Skeletal muscle tissue (tissue), 3 donors: ENCODE measurements at regions not wholly inside any gene's neighbourhood (a gene's known extent, or its start where the extent isn't known, plus 50 kb on each side); places are given as distances from the start of the nearest gene placed in this dataset.

Experiments
- H3K27ac ChIP-seq: one replicate; pipeline ENCODE4 v1.7.0; 2013; ENCODE audit warnings: mild to moderate bottlenecking, low read depth, low read length, inconsistent platforms
- H3K27me3 ChIP-seq, 3 donors: one replicate each; pipeline ENCODE4 v1.7.0; 2013; ENCODE audit warnings: low read length in 3 of 3; ENCODE audit not compliant: control insufficient read depth in 3 of 3, insufficient read depth in 3 of 3
- H3K36me3 ChIP-seq, 3 donors: one replicate each; pipeline ENCODE4 v1.7.0; 2013; ENCODE audit warnings: low read length in 3 of 3; ENCODE audit not compliant: control insufficient read depth in 3 of 3, insufficient read depth in 3 of 3
- H3K4me1 ChIP-seq, 3 donors: one replicate each; pipeline ENCODE4 v1.7.0; 2013; ENCODE audit warnings: low read length in 3 of 3, mild to moderate bottlenecking in 3 of 3; ENCODE audit not compliant: control insufficient read depth in 3 of 3, insufficient read depth in 3 of 3
- H3K4me3 ChIP-seq, 3 donors: one replicate each; pipeline ENCODE4 v1.7.0; 2013; ENCODE audit warnings: low read length in 3 of 3
- H3K9ac ChIP-seq, 3 donors: one replicate each; pipeline ENCODE4 v1.7.0; 2013; ENCODE audit warnings: low read length in 3 of 3, mild to moderate bottlenecking in 3 of 3, moderate library complexity in 2 of 3, low read depth in 1 of 3
- H3K9me3 ChIP-seq, 3 donors: one replicate each; pipeline ENCODE4 v1.7.0; 2013; ENCODE audit warnings: low read length in 3 of 3; ENCODE audit not compliant: control insufficient read depth in 3 of 3
- donor health status: Osteomylitis.

GRCh38 chr16:86091976-86092375, 193.0 kb downstream of the IRF8 start:
- Histone ChIP-seq H3K36me3 (no peaks in the 10 kb centered on the region), H3K9ac (no peak overlapping the region), H3K4me3 (no peak overlapping the region), H3K27me3 (peaks cover 8 to 24% (median 21%) of the 10 kb centered on the region in 3 donors), H3K9me3 (no peaks in the 10 kb centered on the region), H3K27ac (no peak overlapping the region), H3K4me1 (no peaks in the 10 kb centered on the region)

- no peak overlapping the region for H3K27ac ChIP-seq
- no peaks in the 10 kb centered on the region for H3K9me3 ChIP-seq
- H3K9ac ChIP-seq = no peak overlapping the region
- no peaks in the 10 kb centered on the region for H3K4me1 ChIP-seq
- no peaks in the 10 kb centered on the region for H3K36me3 ChIP-seq
- peaks cover 8 to 24% (median 19%) of the 10 kb centered on the region in 3 donors for H3K27me3 ChIP-seq
- H3K4me3 ChIP-seq = no peak overlapping the region
These were observed 193.9 kb downstream of the IRF8 start for GRCh38 chr16:86092586-86093480.

GRCh38 chr16:86093801-86094750, 195.1 kb downstream of the IRF8 start:
- no peak overlapping the region for H3K27ac ChIP-seq
- no peaks in the 10 kb centered on the region for H3K36me3 ChIP-seq
- no peak overlapping the region for H3K4me3 ChIP-seq
- no peak overlapping the region for H3K9ac ChIP-seq
- H3K9me3 ChIP-seq = no peaks in the 10 kb centered on the region
- H3K27me3 ChIP-seq = peaks cover 8 to 20% (median 18%) of the 10 kb centered on the region in 3 donors
- no peaks in the 10 kb centered on the region for H3K4me1 ChIP-seq

GRCh38 chr16:86095131-86095752, 196.3 kb downstream of the IRF8 start:
- no peaks in the 10 kb centered on the region for H3K36me3 ChIP-seq
- H3K4me3 ChIP-seq = no peak overlapping the region
- no peak overlapping the region for H3K9ac ChIP-seq
- H3K27ac ChIP-seq = no peak overlapping the region
- H3K9me3 ChIP-seq = no peaks in the 10 kb centered on the region
- no peaks in the 10 kb centered on the region for H3K4me1 ChIP-seq
- peaks cover 3 to 16% (median 11%) of the 10 kb centered on the region in 3 donors for H3K27me3 ChIP-seq

- no peak overlapping the region for H3K27ac ChIP-seq
- H3K4me1 ChIP-seq = no peaks in the 10 kb centered on the region
These were observed 197.0 kb downstream of the IRF8 start for GRCh38 chr16:86095906-86096485.

GRCh38 chr16:86096850-86097249, 197.9 kb downstream of the IRF8 start:
- no peaks in the 10 kb centered on the region for H3K9me3 ChIP-seq
- H3K27ac ChIP-seq = no peak overlapping the region
- H3K9ac ChIP-seq = no peak overlapping the region
- no peaks in the 10 kb centered on the region for H3K4me1 ChIP-seq
- no peak overlapping the region for H3K4me3 ChIP-seq
- no peaks in the 10 kb centered on the region for H3K36me3 ChIP-seq
- H3K27me3 ChIP-seq = peaks cover 11 to 26% (median 26%) of the 10 kb centered on the region in 3 donors

More at GRCh38 chr16:86095906-86096485, 197.0 kb downstream of the IRF8 start:
- Histone ChIP-seq H3K9ac (no peak overlapping the region), H3K36me3 (no peaks in the 10 kb centered on the region), H3K27me3 (peaks cover 6 to 18% (median 17%) of the 10 kb centered on the region in 3 donors), H3K9me3 (no peaks in the 10 kb centered on the region), H3K4me3 (no peak overlapping the region)

GRCh38 chr16:86099326-86099725, 200.4 kb downstream of the IRF8 start:
- Histone ChIP-seq H3K27ac (no peak overlapping the region), H3K9me3 (peaks cover 0 to 2% (median 2%) of the 10 kb centered on the region in 3 donors), H3K27me3 (peaks cover 13 to 28% (median 27%) of the 10 kb centered on the region in 3 donors), H3K9ac (no peak overlapping the region), H3K4me1 (no peaks in the 10 kb centered on the region), H3K36me3 (no peaks in the 10 kb centered on the region), H3K4me3 (no peak overlapping the region)

GRCh38 chr16:86100205-86101136, 201.5 kb downstream of the IRF8 start:
- H3K9me3 ChIP-seq = peaks cover 0 to 2% (median 2%) of the 10 kb centered on the region in 3 donors
- no peaks in the 10 kb centered on the region for H3K36me3 ChIP-seq
- H3K4me3 ChIP-seq = no peak overlapping the region
- no peaks in the 10 kb centered on the region for H3K4me1 ChIP-seq
- H3K9ac ChIP-seq = no peak overlapping the region
- no peak overlapping the region for H3K27ac ChIP-seq
- H3K27me3 ChIP-seq = peaks cover 15 to 24% (median 22%) of the 10 kb centered on the region in 3 donors
